ENCODE measurements at regions not wholly inside any gene's neighbourhood (a gene's known extent, or its start where the extent isn't known, plus 50 kb on each side); places are given as distances from the start of the nearest gene placed in this dataset.

GRCh38 chr5:54769746-54770145 is 215.6 kb downstream of the ESM1 start:
- DNase-seq (ENCODE audit: low read depth) = no peak

- DNase-seq (ENCODE audit: low read depth) = no peak
These were observed 216.3 kb downstream of the ESM1 start for GRCh38 chr5:54769072-54769471.

GRCh38 chr5:54766748-54767147 is 218.6 kb downstream of the ESM1 start:
- DNase-seq (ENCODE audit: low read depth) = no peak

GRCh38 chr5:54765165-54766028 is 220.0 kb downstream of the ESM1 start:
- DNase-seq (ENCODE audit: low read depth) = no peak

- DNase-seq (ENCODE audit: low read depth) = no peak
These were observed 221.0 kb downstream of the ESM1 start for GRCh38 chr5:54764102-54765090.

- no peak for DNase-seq (ENCODE audit: low read depth)
These were observed 224.1 kb downstream of the ESM1 start for GRCh38 chr5:54761213-54761701.

- DNase-seq (ENCODE audit: low read depth) = no peak
These were observed 225.0 kb downstream of the ESM1 start for GRCh38 chr5:54760182-54760935.

GRCh38 chr5:54758038-54758437 is 227.4 kb downstream of the ESM1 start:
- no peak for DNase-seq (ENCODE audit: low read depth)

- no peak for DNase-seq (ENCODE audit: low read depth)
These were observed 227.9 kb downstream of the ESM1 start for GRCh38 chr5:54757541-54757940.

- no peak for DNase-seq (ENCODE audit: low read depth)
These were observed 228.5 kb downstream of the ESM1 start for GRCh38 chr5:54756796-54757402.

GRCh38 chr5:54756301-54756700 is 229.1 kb downstream of the ESM1 start:
- DNase-seq (ENCODE audit: low read depth) = no peak

- no peak for DNase-seq (ENCODE audit: low read depth)
These were observed 230.5 kb downstream of the ESM1 start for GRCh38 chr5:54754878-54755277.

GRCh38 chr5:54754420-54754819 is 231.0 kb downstream of the ESM1 start:
- DNase-seq (ENCODE audit: low read depth) = no peak

- no peak for DNase-seq (ENCODE audit: low read depth)
These were observed 231.6 kb downstream of the ESM1 start for GRCh38 chr5:54753753-54754152.

GRCh38 chr5:54753034-54753433 is 232.4 kb downstream of the ESM1 start:
- no peak for DNase-seq (ENCODE audit: low read depth)

GRCh38 chr5:54748527-54748926 is 231.0 kb downstream of the SNX18 start:
- no peak for DNase-seq (ENCODE audit: low read depth)

- DNase-seq (ENCODE audit: low read depth) = no peak
These were observed 229.3 kb downstream of the SNX18 start for GRCh38 chr5:54746777-54747398.

- DNase-seq (ENCODE audit: low read depth) = no peak
These were observed 228.8 kb downstream of the SNX18 start for GRCh38 chr5:54746346-54746745.

GRCh38 chr5:54745599-54745998 is 228.0 kb downstream of the SNX18 start:
- DNase-seq (ENCODE audit: low read depth) = no peak

- no peak for DNase-seq (ENCODE audit: low read depth)
These were observed 226.6 kb downstream of the SNX18 start for GRCh38 chr5:54743997-54744788.

All from stimulated activated CD8-positive, alpha-beta memory T cell treated with anti-CD3 and anti-CD28 coated beads, Interleukin-15, amount 100 ng/mL, for 24 hours (primary cell).